Muscle of arm (tissue), 1 donor: ENCODE measurements at regions not wholly inside any gene's neighbourhood (a gene's known extent, or its start where the extent isn't known, plus 50 kb on each side); places are given as distances from the start of the nearest gene placed in this dataset.

Experiments
- DNase-seq: peaks from one replicate; pipeline ENCODE4 v3.0.0-alpha.2; 2013

- no peak for DNase-seq
These were observed 309.6 kb downstream of the METTL15 start for GRCh38 chr11:28417601-28418323.

- DNase-seq: no peak
These were observed 303.8 kb downstream of the METTL15 start for GRCh38 chr11:28412029-28412428.

GRCh38 chr11:28401446-28401845 lies 293.3 kb downstream of the METTL15 start:
- no peak for DNase-seq

GRCh38 chr11:28400331-28401100 lies 292.3 kb downstream of the METTL15 start:
- no peak for DNase-seq

- DNase-seq: no peak
These were observed 285.2 kb downstream of the METTL15 start for GRCh38 chr11:28393348-28393747.

- no peak for DNase-seq
These were observed 276.2 kb downstream of the METTL15 start for GRCh38 chr11:28384418-28384817.

GRCh38 chr11:28383456-28383855 lies 275.3 kb downstream of the METTL15 start:
- DNase-seq: no peak
